SK-N-SH (cell line): ENCODE measurements at regions not wholly inside any gene's neighbourhood (a gene's known extent, or its start where the extent isn't known, plus 50 kb on each side); places are given as distances from the start of the nearest gene placed in this dataset.

Experiments
- CTCF ChIA-PET: fragments of 300-600, 350-600 bp; formaldehyde crosslinking; extraction: SDS; loops from one replicate; lab custom pipeline; 2021; lab: Yijun Ruan, JAX
- POLR2A ChIA-PET: fragments of 350-600 bp; sonication (Branson Sonifier 250); formaldehyde crosslinking; extraction: SDS; loops from one replicate; lab custom pipeline; 2020; ENCODE audit warnings: antibody characterized with exemption, inconsistent platforms; lab: Yijun Ruan, JAX
- DNase-seq: peaks from one replicate; pipeline ENCODE4 v3.0.0; 2012
- H2AFZ ChIP-seq: fragments of 200-600 bp; sonication (generic); 2 replicates; pipeline ENCODE4 v1.8.1; 2016; ENCODE audit warnings: antibody characterized with exemption, mild to moderate bottlenecking, low read depth
- H3F3A ChIP-seq: fragments of 200-600 bp; sonication (generic); replicated peaks from 2 replicates; pipeline ENCODE3; 2016; ENCODE audit warnings: antibody characterized with exemption, mild to moderate bottlenecking; ENCODE audit not compliant: insufficient read depth
- H3K27ac ChIP-seq, 2 experiments: fragments of 200-500 bp in 1 of 2; fragments of 200-600 bp in 1 of 2; sonication (Bioruptor generic) in 1 of 2; sonication (generic), shearing (Covaris generic) in 1 of 2; 2 replicates each; pipeline versions ENCODE4 v1.5.1 to v1.6.1; 2014 to 2016; ENCODE audit warnings: low read depth in 2 of 2, inconsistent platforms in 1 of 2, low read length in 1 of 2, mild to moderate bottlenecking in 1 of 2, mixed read lengths in 1 of 2
- H3K27me3 ChIP-seq: fragments of 200-600 bp; sonication (generic), shearing (Covaris generic); 2 replicates; pipeline ENCODE4 v1.6.1; 2016; ENCODE audit warnings: mixed run types; ENCODE audit not compliant: insufficient read depth
- H3K36me3 ChIP-seq, 2 experiments: fragments of 200-500 bp in 1 of 2; fragments of 200-600 bp in 1 of 2; sonication (Bioruptor generic) in 1 of 2; sonication (generic) in 1 of 2; replicated peaks in 1 of 2; 2 replicates each; pipeline versions ENCODE3 to v1.5.1; 2014 to 2016; ENCODE audit warnings: low read length in 1 of 2, mild to moderate bottlenecking in 1 of 2; ENCODE audit not compliant: insufficient read depth in 2 of 2, control insufficient read depth in 1 of 2
- H3K4me1 ChIP-seq, 2 experiments: fragments of 200-500 bp in 1 of 2; fragments of 200-600 bp in 1 of 2; sonication (Bioruptor generic) in 1 of 2; sonication (generic), shearing (Covaris generic) in 1 of 2; 2 replicates each; pipeline versions ENCODE4 v1.5.1 to v1.6.1; 2014 to 2016; ENCODE audit warnings: low read depth in 1 of 2, low read length in 1 of 2, mixed run types in 1 of 2; ENCODE audit not compliant: insufficient read depth in 2 of 2, control insufficient read depth in 1 of 2
- H3K4me2 ChIP-seq: fragments of 200-600 bp; sonication (generic), shearing (Covaris generic); 2 replicates; pipeline ENCODE4 v1.6.1; 2017; ENCODE audit warnings: mixed run types
- H3K4me3 ChIP-seq, 2 experiments: fragments of 200-500 bp in 1 of 2; fragments of 200-600 bp in 1 of 2; sonication (Bioruptor generic) in 1 of 2; sonication (generic), shearing (Covaris generic) in 1 of 2; 2 replicates each; pipeline versions ENCODE4 v1.5.1 to v1.8.1; 2014 to 2016; ENCODE audit warnings: low read depth in 2 of 2, inconsistent platforms in 1 of 2, low read length in 1 of 2, mild to moderate bottlenecking in 1 of 2, mixed read lengths in 1 of 2, moderate library complexity in 1 of 2
- H3K79me2 ChIP-seq: fragments of 200-600 bp; sonication (generic); 2 replicates; pipeline ENCODE4 v1.8.1; 2017; ENCODE audit warnings: mild to moderate bottlenecking; ENCODE audit not compliant: insufficient read depth
- H3K9ac ChIP-seq: fragments of 200-600 bp; sonication (generic); 2 replicates; pipeline ENCODE4 v1.6.1; 2017; ENCODE audit warnings: mixed run types
- H3K9me2 ChIP-seq: fragments of 200-600 bp; sonication (generic); 2 replicates; pipeline ENCODE4 v1.6.1; 2017; ENCODE audit warnings: mixed run types
- H3K9me3 ChIP-seq: fragments of 200-600 bp; sonication (generic); 2 replicates; pipeline ENCODE4 v1.6.1; 2017; ENCODE audit warnings: mixed run types, mild to moderate bottlenecking, moderate library complexity
- H4K20me1 ChIP-seq: fragments of 200-600 bp; sonication (generic); 2 replicates; pipeline ENCODE4 v1.6.1; 2017; ENCODE audit warnings: mild to moderate bottlenecking, mixed run types; ENCODE audit not compliant: insufficient read depth
- CHD2 ChIP-seq: fragments of 150-350 bp; IDR thresholded peaks from 2 replicates; pipeline ENCODE4 v1.6.1; 2018; ENCODE audit warnings: low read length; ENCODE audit not compliant: partially characterized antibody
- EP300 ChIP-seq, 2 experiments: IDR thresholded peaks; 2 replicates each; pipeline versions ENCODE4 v1.4.0 to v1.6.1; 2012; ENCODE audit warnings: borderline replicate concordance in 1 of 2, low read depth in 1 of 2, low read length in 1 of 2
- EZH2phosphoT487 ChIP-seq: fragments of 200-600 bp; sonication (generic); IDR thresholded peaks from 2 replicates; pipeline ENCODE4 v1.6.1; 2017; ENCODE audit warnings: low read depth, mixed run types, mild to moderate bottlenecking, antibody characterized with exemption, moderate library complexity, borderline replicate concordance
- GABPA ChIP-seq: IDR thresholded peaks from 2 replicates; pipeline ENCODE4 v1.4.0; 2012; ENCODE audit warnings: low read depth, mild to moderate bottlenecking
- GATA2 ChIP-seq: sonication (generic); formaldehyde crosslinking; IDR thresholded peaks from 2 replicates; pipeline ENCODE4 v1.5.0; 2020; ENCODE audit warnings: mild to moderate bottlenecking, missing genetic modification reagents
- MEF2A ChIP-seq: IDR thresholded peaks from 2 replicates; pipeline ENCODE4 v1.4.0; 2012; ENCODE audit warnings: low read depth, borderline replicate concordance
- NFIC ChIP-seq: IDR thresholded peaks from 2 replicates; pipeline ENCODE4 v1.4.0; 2012; ENCODE audit warnings: borderline replicate concordance
- NRF1 ChIP-seq: IDR thresholded peaks from 2 replicates; pipeline ENCODE4 v1.6.1; 2012; ENCODE audit warnings: low read depth, mild to moderate bottlenecking, low read length
- SMC3 ChIP-seq: IDR thresholded peaks from 2 replicates; pipeline ENCODE4 v1.6.1; 2012; ENCODE audit warnings: low read depth, low read length, improper control_type of control experiment
- WGBS: methylation state at CpG from one replicate; pipeline ENCODE4 v1.1.6; 2017; ENCODE audit warnings: low lambda C conversion rate; 5-methylcytosine and 5-hydroxymethylcytosine counted together
- TF ChIP-seq, protein P1 (sequence below): IDR thresholded peaks from 2 replicates; pipeline ENCODE4 v1.4.0; 2012; ENCODE audit warnings: low read depth
- TF ChIP-seq, protein P2 (sequence below): IDR thresholded peaks from 2 replicates; pipeline ENCODE4 v1.4.0; 2012; ENCODE audit warnings: low read depth, borderline replicate concordance
- TF ChIP-seq, protein P3 (sequence below): IDR thresholded peaks from 2 replicates; pipeline ENCODE4; 2012
- TF ChIP-seq, protein P4 (sequence below): fragments of 150-350 bp; IDR thresholded peaks from 2 replicates; pipeline ENCODE4 v1.6.1; 2016; ENCODE audit warnings: mild to moderate bottlenecking, low read depth, low read length
- TF ChIP-seq, protein P5 (sequence below): fragments of 150-350 bp; IDR thresholded peaks from 2 replicates; pipeline ENCODE4 v1.6.1; 2017; ENCODE audit warnings: antibody characterized with exemption, low read length, low read depth, borderline replicate concordance

DNA sequence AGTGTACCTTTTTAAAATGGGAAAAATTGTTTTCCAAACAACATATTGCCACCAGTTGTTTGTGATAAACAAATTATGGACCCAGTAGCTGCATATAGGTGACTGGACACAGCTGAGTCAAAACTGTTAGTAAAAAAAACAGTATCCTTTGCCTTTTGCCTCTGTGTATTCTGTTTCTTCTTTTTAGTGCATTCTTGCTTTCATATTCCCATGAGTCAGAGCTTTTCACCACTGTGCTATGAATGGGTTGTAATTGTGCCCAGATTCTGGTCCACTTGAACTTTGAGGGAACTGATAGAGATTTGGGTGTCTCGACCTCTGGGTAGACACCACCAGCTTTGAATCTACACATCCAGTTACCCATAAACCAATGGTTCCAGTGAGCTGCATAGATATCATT lies 1441.9 kb upstream of the ZEB2 start:
- no peak overlapping the region for H3K27ac ChIP-seq
- ChIA-PET POLR2A (no interaction called here), CTCF (no interaction called here)
- H2AFZ ChIP-seq, result no peak overlapping the region
- WGBS, result 0% methylated on average over 1 of the region's 1 CpG
- H3K4me3 ChIP-seq, result no peak overlapping the region
- H3K79me2 ChIP-seq, result no peaks in the 10 kb centered on the region
- H3K9me2 ChIP-seq, result no peaks in the 10 kb centered on the region
- no peaks in the 10 kb centered on the region for H4K20me1 ChIP-seq
- no peak overlapping the region for H3K9ac ChIP-seq
- TF ChIP-seq NRF1 (no peak), EP300 (IDR thresholded peaks at IDR 0.05; ENCODE audit: borderline replicate concordance in 1 of 2, low read depth in 1 of 2, low read length in 1 of 2) (no peak), MEF2A (no peak), CHD2 (no peak), EZH2phosphoT487 (no peak), SMC3 (no peak), NFIC (no peak), GABPA (no peak), GATA2 (no peak)
- TF ChIP-seq, protein P1, sequence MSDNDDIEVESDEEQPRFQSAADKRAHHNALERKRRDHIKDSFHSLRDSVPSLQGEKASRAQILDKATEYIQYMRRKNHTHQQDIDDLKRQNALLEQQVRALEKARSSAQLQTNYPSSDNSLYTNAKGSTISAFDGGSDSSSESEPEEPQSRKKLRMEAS, result no peak
- TF ChIP-seq, protein P2, sequence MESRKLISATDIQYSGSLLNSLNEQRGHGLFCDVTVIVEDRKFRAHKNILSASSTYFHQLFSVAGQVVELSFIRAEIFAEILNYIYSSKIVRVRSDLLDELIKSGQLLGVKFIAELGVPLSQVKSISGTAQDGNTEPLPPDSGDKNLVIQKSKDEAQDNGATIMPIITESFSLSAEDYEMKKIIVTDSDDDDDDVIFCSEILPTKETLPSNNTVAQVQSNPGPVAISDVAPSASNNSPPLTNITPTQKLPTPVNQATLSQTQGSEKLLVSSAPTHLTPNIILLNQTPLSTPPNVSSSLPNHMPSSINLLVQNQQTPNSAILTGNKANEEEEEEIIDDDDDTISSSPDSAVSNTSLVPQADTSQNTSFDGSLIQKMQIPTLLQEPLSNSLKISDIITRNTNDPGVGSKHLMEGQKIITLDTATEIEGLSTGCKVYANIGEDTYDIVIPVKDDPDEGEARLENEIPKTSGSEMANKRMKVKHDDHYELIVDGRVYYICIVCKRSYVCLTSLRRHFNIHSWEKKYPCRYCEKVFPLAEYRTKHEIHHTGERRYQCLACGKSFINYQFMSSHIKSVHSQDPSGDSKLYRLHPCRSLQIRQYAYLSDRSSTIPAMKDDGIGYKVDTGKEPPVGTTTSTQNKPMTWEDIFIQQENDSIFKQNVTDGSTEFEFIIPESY, result no peak
- TF ChIP-seq, protein P3, sequence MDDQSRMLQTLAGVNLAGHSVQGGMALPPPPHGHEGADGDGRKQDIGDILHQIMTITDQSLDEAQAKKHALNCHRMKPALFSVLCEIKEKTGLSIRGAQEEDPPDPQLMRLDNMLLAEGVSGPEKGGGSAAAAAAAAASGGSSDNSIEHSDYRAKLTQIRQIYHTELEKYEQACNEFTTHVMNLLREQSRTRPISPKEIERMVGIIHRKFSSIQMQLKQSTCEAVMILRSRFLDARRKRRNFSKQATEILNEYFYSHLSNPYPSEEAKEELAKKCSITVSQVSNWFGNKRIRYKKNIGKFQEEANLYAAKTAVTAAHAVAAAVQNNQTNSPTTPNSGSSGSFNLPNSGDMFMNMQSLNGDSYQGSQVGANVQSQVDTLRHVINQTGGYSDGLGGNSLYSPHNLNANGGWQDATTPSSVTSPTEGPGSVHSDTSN, result no peak
- TF ChIP-seq, protein P4, sequence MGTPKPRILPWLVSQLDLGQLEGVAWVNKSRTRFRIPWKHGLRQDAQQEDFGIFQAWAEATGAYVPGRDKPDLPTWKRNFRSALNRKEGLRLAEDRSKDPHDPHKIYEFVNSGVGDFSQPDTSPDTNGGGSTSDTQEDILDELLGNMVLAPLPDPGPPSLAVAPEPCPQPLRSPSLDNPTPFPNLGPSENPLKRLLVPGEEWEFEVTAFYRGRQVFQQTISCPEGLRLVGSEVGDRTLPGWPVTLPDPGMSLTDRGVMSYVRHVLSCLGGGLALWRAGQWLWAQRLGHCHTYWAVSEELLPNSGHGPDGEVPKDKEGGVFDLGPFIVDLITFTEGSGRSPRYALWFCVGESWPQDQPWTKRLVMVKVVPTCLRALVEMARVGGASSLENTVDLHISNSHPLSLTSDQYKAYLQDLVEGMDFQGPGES, result no peak
- TF ChIP-seq, protein P5, sequence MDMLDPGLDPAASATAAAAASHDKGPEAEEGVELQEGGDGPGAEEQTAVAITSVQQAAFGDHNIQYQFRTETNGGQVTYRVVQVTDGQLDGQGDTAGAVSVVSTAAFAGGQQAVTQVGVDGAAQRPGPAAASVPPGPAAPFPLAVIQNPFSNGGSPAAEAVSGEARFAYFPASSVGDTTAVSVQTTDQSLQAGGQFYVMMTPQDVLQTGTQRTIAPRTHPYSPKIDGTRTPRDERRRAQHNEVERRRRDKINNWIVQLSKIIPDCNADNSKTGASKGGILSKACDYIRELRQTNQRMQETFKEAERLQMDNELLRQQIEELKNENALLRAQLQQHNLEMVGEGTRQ, result no peak
- TF ChIP-seq, all 33 proteins: peak for 0
- no peaks in the 10 kb centered on the region for H3K27me3 ChIP-seq
- H3F3A ChIP-seq, result no peaks in the 10 kb centered on the region
- no peaks in the 10 kb centered on the region for H3K36me3 ChIP-seq
- no peaks in the 10 kb centered on the region for H3K4me1 ChIP-seq
- no peaks in the 10 kb centered on the region; the same call in 1 of the 2 replicates for H3K9me3 ChIP-seq
- H3K4me2 ChIP-seq, result no peak overlapping the region
- no peak for DNase-seq
